ENCODE measurements at regions not wholly inside any gene's neighbourhood (a gene's known extent, or its start where the extent isn't known, plus 50 kb on each side); places are given as distances from the start of the nearest gene placed in this dataset.

- Histone ChIP-seq H3K4me3 (ENCODE audit: low read depth, low read length) (no peak overlapping the region), H3K9ac (ENCODE audit: low read depth, low read length) (no peak overlapping the region), H3K4me1 (ENCODE audit: control insufficient read depth, insufficient read depth, low read length) (peaks cover 7% of the 10 kb centered on the region), H3K36me3 (ENCODE audit: control insufficient read depth, insufficient read depth, low read length) (no peaks in the 10 kb centered on the region), H3K9me3 (ENCODE audit: control insufficient read depth, insufficient read depth, low read length) (no peaks in the 10 kb centered on the region), H3K27me3 (ENCODE audit: control insufficient read depth, insufficient read depth, low read length) (peaks cover 27% of the 10 kb centered on the region)
Measured at GRCh38 chr11:116072133-116072532, 567.9 kb upstream of the CADM1 start.

- Histone ChIP-seq H3K9me3 (ENCODE audit: control insufficient read depth, insufficient read depth, low read length) (no peaks in the 10 kb centered on the region), H3K36me3 (ENCODE audit: control insufficient read depth, insufficient read depth, low read length) (no peaks in the 10 kb centered on the region), H3K9ac (ENCODE audit: low read depth, low read length) (no peak overlapping the region), H3K4me1 (ENCODE audit: control insufficient read depth, insufficient read depth, low read length) (peaks cover 7% of the 10 kb centered on the region), H3K4me3 (ENCODE audit: low read depth, low read length) (no peak overlapping the region), H3K27me3 (ENCODE audit: control insufficient read depth, insufficient read depth, low read length) (peaks cover 27% of the 10 kb centered on the region)
Measured at GRCh38 chr11:116071241-116071640, 567.0 kb upstream of the CADM1 start.

DNA sequence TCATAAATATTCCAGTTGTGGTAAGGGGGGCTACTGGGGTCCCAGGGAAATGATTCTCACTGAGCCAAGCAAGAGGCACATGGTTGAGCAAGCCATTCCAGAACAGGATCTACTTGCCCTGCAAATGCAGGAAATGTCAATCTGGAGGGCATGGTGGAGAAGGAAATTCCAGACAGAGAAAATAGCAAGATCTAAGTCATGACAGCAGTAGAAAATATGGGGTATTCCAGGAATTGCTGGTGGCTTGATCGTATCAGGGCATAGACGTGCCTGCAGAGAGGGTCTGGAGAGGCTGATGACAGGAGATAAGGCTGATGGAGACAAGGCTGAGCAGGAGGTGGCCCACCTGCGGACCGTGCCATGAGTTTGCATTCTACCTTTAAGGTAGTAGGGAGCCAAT lies 566.3 kb upstream of the CADM1 start:
- Histone ChIP-seq H3K36me3 (ENCODE audit: control insufficient read depth, insufficient read depth, low read length) (no peaks in the 10 kb centered on the region), H3K9me3 (ENCODE audit: control insufficient read depth, insufficient read depth, low read length) (no peaks in the 10 kb centered on the region), H3K9ac (ENCODE audit: low read depth, low read length) (no peak overlapping the region), H3K4me3 (ENCODE audit: low read depth, low read length) (no peak overlapping the region), H3K4me1 (ENCODE audit: control insufficient read depth, insufficient read depth, low read length) (peaks cover 7% of the 10 kb centered on the region), H3K27me3 (ENCODE audit: control insufficient read depth, insufficient read depth, low read length) (peaks cover 27% of the 10 kb centered on the region)

GRCh38 chr11:116066777-116067176 lies 562.6 kb upstream of the CADM1 start:
- no peak overlapping the region for H3K9ac ChIP-seq (ENCODE audit: low read depth, low read length)
- H3K27me3 ChIP-seq (ENCODE audit: control insufficient read depth, insufficient read depth, low read length): peaks cover 18% of the 10 kb centered on the region
- no peaks in the 10 kb centered on the region for H3K9me3 ChIP-seq (ENCODE audit: control insufficient read depth, insufficient read depth, low read length)
- no peak overlapping the region for H3K4me3 ChIP-seq (ENCODE audit: low read depth, low read length)
- H3K4me1 ChIP-seq (ENCODE audit: control insufficient read depth, insufficient read depth, low read length): peaks cover 3% of the 10 kb centered on the region
- H3K36me3 ChIP-seq (ENCODE audit: control insufficient read depth, insufficient read depth, low read length): no peaks in the 10 kb centered on the region

DNA sequence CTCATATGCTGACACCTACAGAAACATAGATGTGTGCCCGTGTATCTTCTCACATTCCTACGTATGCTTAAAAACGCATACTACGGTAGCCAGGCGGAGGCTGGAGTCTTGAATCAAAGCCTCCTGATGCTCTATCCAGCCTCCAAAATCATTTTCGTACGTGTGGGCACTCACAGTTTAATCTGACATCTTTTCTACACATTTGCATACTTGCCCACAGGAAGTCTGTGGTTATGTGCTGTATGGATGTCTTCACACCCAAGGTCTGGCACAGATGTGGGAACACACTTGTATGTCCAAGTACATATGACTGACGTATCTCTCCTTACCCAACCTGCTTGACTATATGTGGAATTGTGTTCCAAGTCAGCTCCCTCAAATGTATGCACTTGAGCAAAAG lies 561.8 kb upstream of the CADM1 start:
- H3K27me3 ChIP-seq (ENCODE audit: control insufficient read depth, insufficient read depth, low read length): peaks cover 17% of the 10 kb centered on the region
- no peaks in the 10 kb centered on the region for H3K4me1 ChIP-seq (ENCODE audit: control insufficient read depth, insufficient read depth, low read length)

DNA sequence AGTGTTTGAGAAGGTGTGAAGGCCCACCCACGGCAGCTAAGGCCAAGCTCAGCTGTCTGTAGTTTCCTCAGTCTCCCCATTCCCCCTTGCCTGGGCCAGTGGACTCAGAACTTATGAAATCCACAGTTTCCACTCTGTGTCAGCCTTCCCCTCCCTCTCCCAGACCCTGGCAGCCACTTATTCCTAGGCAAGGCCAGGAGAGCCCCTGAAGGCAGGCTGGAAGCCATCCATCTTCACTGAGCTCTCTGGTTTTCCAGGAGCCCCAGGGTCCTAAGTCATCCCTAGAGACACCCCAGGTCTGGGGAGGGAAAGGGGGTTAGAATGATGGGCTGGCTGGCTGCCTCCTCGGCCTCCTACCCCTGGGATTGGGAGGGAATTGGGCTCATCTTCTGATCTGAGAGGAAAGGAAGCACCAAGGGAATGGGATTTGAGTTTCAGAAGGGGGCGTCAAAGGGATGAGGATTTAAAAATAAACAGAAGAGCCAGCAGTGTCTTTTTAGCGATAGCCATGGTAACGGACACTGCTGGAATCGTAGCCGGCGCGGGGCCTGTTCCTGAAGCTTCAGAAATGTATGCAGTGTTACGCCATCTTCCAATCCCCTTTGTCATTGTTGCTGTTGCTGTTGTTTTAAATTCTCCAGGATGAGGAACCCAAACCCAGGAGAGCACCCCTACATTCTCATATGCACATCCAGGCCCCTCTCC lies 561.1 kb upstream of the CADM1 start:
- no peaks in the 10 kb centered on the region for H3K36me3 ChIP-seq (ENCODE audit: control insufficient read depth, insufficient read depth, low read length)
- no peak overlapping the region for H3K4me3 ChIP-seq (ENCODE audit: low read depth, low read length)
- H3K27me3 ChIP-seq (ENCODE audit: control insufficient read depth, insufficient read depth, low read length): peaks cover 23% of the 10 kb centered on the region
- H3K4me1 ChIP-seq (ENCODE audit: control insufficient read depth, insufficient read depth, low read length): peaks cover 2% of the 10 kb centered on the region
- no peak overlapping the region for H3K9ac ChIP-seq (ENCODE audit: low read depth, low read length)
- H3K9me3 ChIP-seq (ENCODE audit: control insufficient read depth, insufficient read depth, low read length): no peaks in the 10 kb centered on the region

More for the DNA sequence above, 561.8 kb upstream of the CADM1 start:
- no peak overlapping the region for H3K4me3 ChIP-seq (ENCODE audit: low read depth, low read length)
- no peaks in the 10 kb centered on the region for H3K9me3 ChIP-seq (ENCODE audit: control insufficient read depth, insufficient read depth, low read length)
- H3K36me3 ChIP-seq (ENCODE audit: control insufficient read depth, insufficient read depth, low read length): no peaks in the 10 kb centered on the region
- no peak overlapping the region for H3K9ac ChIP-seq (ENCODE audit: low read depth, low read length)

- H3K27me3 ChIP-seq (ENCODE audit: control insufficient read depth, insufficient read depth, low read length): peaks cover 30% of the 10 kb centered on the region
- H3K9me3 ChIP-seq (ENCODE audit: control insufficient read depth, insufficient read depth, low read length): no peaks in the 10 kb centered on the region
- H3K4me3 ChIP-seq (ENCODE audit: low read depth, low read length): no peak overlapping the region
- H3K9ac ChIP-seq (ENCODE audit: low read depth, low read length): no peak overlapping the region
- H3K36me3 ChIP-seq (ENCODE audit: control insufficient read depth, insufficient read depth, low read length): no peaks in the 10 kb centered on the region
- H3K4me1 ChIP-seq (ENCODE audit: control insufficient read depth, insufficient read depth, low read length): peaks cover 10% of the 10 kb centered on the region
Measured at GRCh38 chr11:116062490-116063171, 558.4 kb upstream of the CADM1 start.

GRCh38 chr11:116062129-116062489 lies 557.9 kb upstream of the CADM1 start:
- Histone ChIP-seq H3K4me3 (ENCODE audit: low read depth, low read length) (no peak overlapping the region), H3K36me3 (ENCODE audit: control insufficient read depth, insufficient read depth, low read length) (no peaks in the 10 kb centered on the region), H3K27me3 (ENCODE audit: control insufficient read depth, insufficient read depth, low read length) (peaks cover 30% of the 10 kb centered on the region)

DNA sequence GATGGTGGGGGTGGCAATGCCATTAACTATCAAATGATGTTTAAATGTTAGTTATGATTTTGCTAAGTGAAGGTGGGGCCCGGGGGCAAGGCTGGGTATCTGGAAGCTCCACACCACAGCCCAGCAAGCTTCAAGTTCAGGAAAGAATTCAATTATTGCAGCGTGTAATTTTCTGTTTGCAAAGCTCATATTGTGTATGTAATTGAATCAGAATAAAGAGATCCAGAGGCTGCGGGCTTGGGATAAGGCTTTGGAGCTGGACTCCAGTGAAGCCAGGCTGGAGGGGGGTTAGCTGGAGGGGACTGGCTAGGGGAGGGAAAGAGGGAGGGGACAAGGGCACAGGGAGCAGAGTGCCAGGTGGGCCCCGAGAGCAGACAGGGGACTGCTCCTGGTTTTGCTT lies 557.1 kb upstream of the CADM1 start:
- peaks cover 30% of the 10 kb centered on the region for H3K27me3 ChIP-seq (ENCODE audit: control insufficient read depth, insufficient read depth, low read length)
- no peak overlapping the region for H3K4me3 ChIP-seq (ENCODE audit: low read depth, low read length)
- no peak overlapping the region for H3K9ac ChIP-seq (ENCODE audit: low read depth, low read length)
- no peaks in the 10 kb centered on the region for H3K36me3 ChIP-seq (ENCODE audit: control insufficient read depth, insufficient read depth, low read length)
- H3K4me1 ChIP-seq (ENCODE audit: control insufficient read depth, insufficient read depth, low read length): peaks cover 10% of the 10 kb centered on the region
- H3K9me3 ChIP-seq (ENCODE audit: control insufficient read depth, insufficient read depth, low read length): no peaks in the 10 kb centered on the region

More at GRCh38 chr11:116062129-116062489, 557.9 kb upstream of the CADM1 start:
- Histone ChIP-seq H3K9ac (ENCODE audit: low read depth, low read length) (no peak overlapping the region), H3K9me3 (ENCODE audit: control insufficient read depth, insufficient read depth, low read length) (no peaks in the 10 kb centered on the region), H3K4me1 (ENCODE audit: control insufficient read depth, insufficient read depth, low read length) (peaks cover 10% of the 10 kb centered on the region)

DNA sequence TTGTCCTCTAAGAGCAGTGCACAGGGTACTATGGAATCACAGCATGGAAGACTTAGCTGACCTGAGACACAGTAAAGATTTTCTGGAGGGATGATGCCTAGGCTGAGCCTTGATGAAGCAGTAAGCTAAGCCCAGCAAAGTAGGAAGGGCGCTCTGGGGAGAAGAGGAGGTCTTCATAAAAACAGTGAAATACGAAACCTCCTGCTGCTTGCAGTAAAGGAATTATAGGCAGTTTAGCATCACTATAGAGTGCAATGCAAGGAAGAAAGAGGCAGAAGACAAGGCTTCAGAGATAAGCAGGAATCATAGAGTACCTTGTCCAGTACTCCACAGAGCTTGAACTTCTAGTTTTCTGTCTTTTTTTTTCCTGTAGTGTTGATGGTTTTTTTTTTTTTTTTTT lies 555.7 kb upstream of the CADM1 start:
- Histone ChIP-seq H3K4me1 (ENCODE audit: control insufficient read depth, insufficient read depth, low read length) (peaks cover 10% of the 10 kb centered on the region), H3K36me3 (ENCODE audit: control insufficient read depth, insufficient read depth, low read length) (no peaks in the 10 kb centered on the region), H3K27me3 (ENCODE audit: control insufficient read depth, insufficient read depth, low read length) (peaks cover 30% of the 10 kb centered on the region), H3K9ac (ENCODE audit: low read depth, low read length) (no peak overlapping the region), H3K9me3 (ENCODE audit: control insufficient read depth, insufficient read depth, low read length) (no peaks in the 10 kb centered on the region), H3K4me3 (ENCODE audit: low read depth, low read length) (no peak overlapping the region)

DNA sequence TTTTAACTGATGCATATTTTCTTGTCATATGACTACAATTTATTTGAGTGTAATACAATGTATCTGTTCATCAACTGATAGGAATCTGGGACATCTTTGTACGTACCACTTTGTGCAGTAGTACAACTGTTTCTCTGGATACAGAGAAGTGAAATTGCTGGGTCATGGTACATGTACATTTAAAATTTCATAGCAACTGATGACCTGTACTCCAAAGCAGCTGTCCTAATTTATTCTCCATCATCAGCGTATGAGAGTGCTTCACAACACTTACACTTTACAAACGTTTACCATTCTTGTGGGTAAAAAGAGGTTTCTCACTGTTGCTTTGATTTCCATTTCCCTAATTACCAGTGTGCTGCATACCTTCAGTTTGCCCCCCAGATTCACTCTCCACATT lies 552.8 kb upstream of the CADM1 start:
- Histone ChIP-seq H3K4me3 (ENCODE audit: low read depth, low read length) (no peak overlapping the region), H3K4me1 (ENCODE audit: control insufficient read depth, insufficient read depth, low read length) (peaks cover 17% of the 10 kb centered on the region), H3K36me3 (ENCODE audit: control insufficient read depth, insufficient read depth, low read length) (no peaks in the 10 kb centered on the region), H3K27me3 (ENCODE audit: control insufficient read depth, insufficient read depth, low read length) (peaks cover 26% of the 10 kb centered on the region), H3K9ac (ENCODE audit: low read depth, low read length) (no peak overlapping the region), H3K9me3 (ENCODE audit: control insufficient read depth, insufficient read depth, low read length) (no peaks in the 10 kb centered on the region)

- Histone ChIP-seq H3K4me3 (ENCODE audit: low read depth, low read length) (no peak overlapping the region), H3K36me3 (ENCODE audit: control insufficient read depth, insufficient read depth, low read length) (no peaks in the 10 kb centered on the region), H3K27me3 (ENCODE audit: control insufficient read depth, insufficient read depth, low read length) (peaks cover 9% of the 10 kb centered on the region), H3K9ac (ENCODE audit: low read depth, low read length) (no peak overlapping the region), H3K4me1 (ENCODE audit: control insufficient read depth, insufficient read depth, low read length) (peaks cover 12% of the 10 kb centered on the region), H3K9me3 (ENCODE audit: control insufficient read depth, insufficient read depth, low read length) (no peaks in the 10 kb centered on the region)
Measured at GRCh38 chr11:116055064-116055463, 550.8 kb upstream of the CADM1 start.
